ENCODE measurements at regions not wholly inside any gene's neighbourhood (a gene's known extent, or its start where the extent isn't known, plus 50 kb on each side); places are given as distances from the start of the nearest gene placed in this dataset.

DNA sequence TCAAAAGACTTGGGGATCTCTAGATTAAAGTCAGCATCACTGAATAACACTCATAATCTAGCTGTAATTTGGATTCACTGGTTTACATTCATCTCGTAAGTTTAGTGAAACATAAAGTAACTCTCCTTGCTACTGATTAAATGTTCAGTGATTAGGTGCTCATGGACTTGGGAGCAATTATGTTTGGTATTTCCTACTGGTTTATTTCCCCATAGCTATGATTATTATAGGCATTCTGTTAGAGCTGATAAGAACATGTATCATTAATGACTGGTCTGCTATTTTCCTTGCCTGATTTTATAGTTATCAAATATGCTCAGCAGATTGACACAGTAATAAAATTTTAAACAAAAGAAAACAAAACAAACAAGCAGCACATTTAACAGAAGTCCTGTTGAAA is 334.7 kb upstream of the SLC8A1 start:
- no peak for DNase-seq (ENCODE audit: low read depth in 2 of 2)

DNA sequence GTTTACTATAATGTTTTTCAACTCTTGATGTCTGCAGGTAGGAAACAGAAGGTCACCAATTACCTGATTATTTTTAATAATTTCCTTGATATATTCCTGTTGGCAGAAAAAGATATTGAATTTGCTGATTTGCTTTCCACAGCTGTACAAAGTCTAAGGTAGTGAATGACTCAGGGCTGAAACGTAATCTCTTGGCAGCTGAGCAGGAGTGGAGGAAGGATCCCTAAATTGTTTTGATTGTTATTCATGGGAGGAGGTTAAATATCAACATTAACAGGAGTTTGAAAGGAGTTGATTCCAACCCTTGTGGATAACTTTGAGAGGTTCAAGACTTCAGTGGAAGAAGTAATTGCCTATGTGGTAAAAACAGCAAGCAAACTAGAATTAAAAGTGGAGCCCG is 345.2 kb upstream of the SLC8A1 start:
- no peak for DNase-seq (ENCODE audit: low read depth in 2 of 2)

DNA sequence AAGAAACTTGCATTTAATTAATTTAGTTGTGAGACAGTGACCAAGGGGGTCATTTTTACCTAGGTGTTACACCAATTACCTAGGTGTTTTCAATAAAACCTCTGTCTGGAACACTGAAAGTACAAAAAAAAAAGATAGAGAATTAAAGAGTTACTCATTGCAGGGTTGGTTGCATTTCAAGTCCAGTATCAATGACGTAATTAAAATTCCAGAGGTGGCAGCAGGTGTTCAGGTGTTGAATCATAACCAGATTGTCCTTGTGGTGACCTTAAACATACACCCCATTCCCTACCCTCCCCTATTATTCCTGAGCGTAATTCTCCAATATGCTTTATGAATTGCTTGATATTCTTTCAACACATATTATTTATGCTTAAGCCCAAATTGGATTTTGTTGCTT is 352.0 kb upstream of the SLC8A1 start:
- no peak for DNase-seq (ENCODE audit: low read depth in 2 of 2)

DNA sequence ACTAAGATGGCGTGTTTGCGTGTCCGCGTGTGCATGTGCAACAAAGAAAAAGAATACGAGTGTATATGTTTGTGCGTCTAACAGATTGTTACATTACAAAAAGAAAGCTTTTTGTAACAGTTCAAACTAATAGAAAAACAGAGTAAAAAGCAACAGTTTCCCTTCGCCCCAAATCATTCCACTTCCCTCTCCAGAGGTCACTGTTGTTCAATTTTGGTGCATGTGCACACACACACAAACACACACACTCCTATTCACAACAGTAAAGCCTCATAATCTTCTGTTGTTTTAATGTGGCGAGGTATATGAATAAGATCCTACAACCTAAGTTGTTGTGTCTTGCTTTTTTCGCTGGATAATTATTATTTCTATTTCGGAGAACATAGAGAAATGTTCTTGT is 357.3 kb upstream of the SLC8A1 start:
- no peak for DNase-seq (ENCODE audit: low read depth in 2 of 2)

DNA sequence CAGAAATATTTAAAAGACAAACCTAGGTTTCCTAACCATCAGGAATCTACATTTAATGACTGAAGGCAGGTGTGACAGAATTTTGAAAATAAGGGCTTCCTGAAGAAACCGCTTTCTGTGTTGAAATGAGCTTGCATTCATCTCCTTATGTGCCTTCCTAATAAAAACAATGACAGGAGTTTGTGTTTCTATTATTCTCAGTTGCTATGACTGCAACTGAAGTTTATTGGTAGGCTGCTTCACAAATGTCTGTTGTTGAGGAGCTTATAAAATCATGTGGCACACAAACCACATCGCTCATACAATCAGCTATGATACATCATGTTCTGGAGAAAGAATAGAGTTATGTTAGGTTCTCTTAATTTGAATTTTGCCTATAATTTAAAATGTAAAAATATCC is 362.7 kb upstream of the SLC8A1 start:
- no peak for DNase-seq (ENCODE audit: low read depth in 2 of 2)

DNA sequence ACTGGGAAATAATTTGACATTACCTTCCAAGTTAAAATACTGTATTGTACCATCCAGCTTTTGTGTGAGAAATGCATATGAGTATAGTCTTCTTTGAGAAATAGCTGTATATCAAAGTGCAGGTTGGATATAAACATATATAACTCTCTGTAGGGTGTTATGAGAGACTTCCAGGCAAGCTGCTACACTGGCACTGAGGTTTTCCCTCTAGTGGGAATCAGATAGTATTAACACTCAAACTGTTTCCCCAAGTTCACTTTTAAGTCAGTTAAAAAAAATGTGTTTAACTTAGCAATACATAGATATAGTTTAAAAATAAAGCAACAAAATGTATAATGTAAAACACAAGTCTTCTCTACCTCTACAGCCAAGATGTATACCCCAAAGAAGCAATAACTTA is 368.4 kb upstream of the SLC8A1 start:
- DNase-seq (ENCODE audit: low read depth in 2 of 2): no peak

DNA sequence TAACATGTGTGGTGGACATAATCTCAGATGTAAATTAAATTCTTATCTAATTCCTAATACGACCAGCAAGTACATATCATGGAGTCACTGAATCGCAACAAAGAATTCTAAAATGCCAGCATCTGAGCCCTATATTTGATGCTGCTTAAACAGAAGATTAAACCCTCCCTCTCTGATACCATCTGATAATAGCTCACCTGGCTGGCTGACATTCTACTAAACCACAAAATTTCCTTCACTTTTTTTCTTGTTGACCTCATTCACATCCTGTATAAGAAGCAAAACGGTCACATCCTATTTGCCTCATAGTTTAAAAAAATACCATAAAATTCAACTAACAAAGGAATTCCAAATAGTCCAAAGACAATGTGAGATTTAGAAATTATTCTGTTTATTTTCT is 371.6 kb upstream of the SLC8A1 start:
- DNase-seq (ENCODE audit: low read depth in 2 of 2): no peak

DNA sequence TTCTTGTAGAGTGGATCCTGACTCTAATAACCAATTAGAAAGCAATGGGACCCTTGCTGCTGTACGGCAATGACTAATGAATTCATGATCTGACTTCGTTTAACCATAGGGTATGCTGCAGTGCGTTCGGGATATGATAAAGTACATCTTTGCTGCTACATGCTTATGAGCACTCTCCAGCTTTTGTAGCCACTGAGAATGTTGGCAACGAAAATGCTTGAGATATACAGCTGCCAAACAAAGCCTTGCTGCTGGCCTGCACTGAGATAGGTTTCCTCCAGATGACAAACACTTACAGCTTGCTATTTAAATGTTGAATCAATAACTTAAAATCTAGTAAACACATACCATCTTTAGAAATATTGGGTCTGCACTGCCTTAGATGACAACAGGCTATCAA is 372.4 kb upstream of the SLC8A1 start:
- DNase-seq (ENCODE audit: low read depth in 2 of 2): no peak

DNA sequence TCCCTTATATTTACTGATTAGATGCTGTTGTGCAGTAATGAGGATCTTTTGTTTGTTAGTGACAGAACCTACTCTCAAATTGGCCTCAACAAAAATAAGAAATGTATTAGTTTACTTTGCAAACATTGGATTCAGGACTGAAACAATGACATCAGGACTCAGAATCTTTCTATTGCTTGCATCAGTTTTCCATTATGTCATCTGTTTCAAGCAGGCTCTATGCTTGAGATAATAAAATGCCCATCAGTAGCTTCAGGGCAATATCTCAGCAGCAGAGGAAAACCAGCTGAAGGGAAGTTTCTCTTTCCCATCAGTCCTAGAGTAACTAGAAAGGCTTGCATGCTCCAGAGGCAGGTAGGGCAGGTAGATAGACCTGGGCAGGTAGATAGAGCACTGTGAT is 375.5 kb upstream of the SLC8A1 start:
- no peak for DNase-seq (ENCODE audit: low read depth in 2 of 2)

DNA sequence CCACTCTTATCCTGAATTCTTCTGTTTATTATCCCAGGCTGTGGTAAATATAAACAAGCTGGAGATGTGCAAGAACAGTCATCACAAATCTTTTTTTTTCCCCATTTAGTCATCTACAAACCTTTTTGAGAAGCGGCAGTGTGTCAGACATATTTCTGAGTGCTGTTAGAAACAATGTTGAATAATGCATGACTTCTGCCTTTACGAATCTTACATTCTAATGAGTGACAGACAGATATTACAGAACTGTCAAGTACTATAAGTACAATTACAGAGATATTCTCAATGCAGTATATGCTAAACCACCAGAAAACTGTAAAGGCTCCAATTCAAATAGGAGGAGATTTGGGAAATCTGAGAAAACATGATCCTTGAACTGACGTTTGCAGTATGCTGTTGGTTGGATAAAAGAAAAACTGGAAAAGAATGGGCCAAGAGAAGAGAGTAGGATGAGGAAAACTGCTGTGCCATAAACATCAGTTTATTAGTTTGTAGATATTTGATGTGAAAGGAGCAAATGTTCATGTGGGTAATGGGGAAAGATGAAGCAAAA is 379.5 kb upstream of the SLC8A1 start:
- DNase-seq (ENCODE audit: low read depth in 2 of 2): no peak

DNA sequence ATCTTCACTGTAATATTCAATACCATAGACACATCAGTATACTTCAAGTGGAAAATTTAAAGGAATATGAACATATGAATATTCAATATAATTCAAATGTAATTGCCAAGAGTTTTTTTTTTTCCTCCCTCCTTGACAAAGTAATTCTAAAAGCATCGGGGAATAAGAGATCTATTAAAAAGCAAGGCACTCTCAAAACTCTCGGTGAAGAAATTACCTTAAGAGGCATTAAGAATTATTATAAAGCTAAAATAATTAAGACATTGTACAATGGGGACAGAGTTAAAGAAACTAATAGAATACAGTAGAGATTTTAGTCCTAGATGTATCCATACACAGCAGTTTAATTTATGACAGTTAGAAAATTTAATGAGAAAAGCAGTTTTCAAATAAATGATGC is 390.0 kb upstream of the SLC8A1 start:
- DNase-seq (ENCODE audit: low read depth in 2 of 2): no peak

DNA sequence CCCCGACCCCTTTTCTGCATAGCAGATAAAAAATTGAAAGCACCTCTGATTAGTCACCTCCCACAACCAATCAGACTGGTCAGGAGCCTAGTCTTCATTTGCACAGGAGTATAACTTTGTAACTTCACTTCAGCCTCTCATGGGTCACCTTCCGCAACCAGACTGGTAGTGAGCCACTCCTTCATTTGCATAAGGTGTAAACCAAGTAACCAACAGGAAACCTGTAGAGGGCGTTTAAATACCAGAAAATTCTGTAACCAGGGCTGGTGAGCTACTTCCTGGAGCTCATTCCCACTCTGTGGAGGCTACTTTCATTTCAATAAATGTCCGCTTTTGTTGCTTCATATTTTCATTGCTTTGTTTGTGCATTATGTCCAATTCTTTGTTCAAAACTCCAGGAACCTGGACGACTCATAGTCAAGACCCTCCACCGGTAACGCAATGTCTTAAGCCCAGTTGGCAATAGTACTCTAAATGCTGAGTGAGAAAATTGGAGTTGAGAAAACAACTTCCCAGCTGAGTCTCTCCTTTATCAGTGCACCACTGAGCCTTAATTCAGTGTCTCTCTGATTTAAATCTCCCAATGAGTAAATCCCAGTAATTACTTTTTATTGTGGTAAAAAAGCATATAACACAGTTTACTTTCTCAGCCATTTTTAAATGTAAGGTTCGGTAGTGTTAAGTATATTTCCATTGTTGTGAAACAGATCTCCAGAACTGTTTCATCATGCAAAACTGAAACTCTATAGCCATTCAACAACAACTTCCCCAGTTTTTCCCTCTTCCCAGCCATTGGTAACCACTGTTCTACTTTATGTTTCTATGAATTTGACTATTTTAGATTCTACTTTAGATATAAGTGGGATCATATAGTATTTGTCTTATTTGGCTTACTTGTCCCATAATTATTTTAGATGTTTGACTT is 392.7 kb upstream of the SLC8A1 start:
- no peak for DNase-seq (ENCODE audit: low read depth in 2 of 2)

DNA sequence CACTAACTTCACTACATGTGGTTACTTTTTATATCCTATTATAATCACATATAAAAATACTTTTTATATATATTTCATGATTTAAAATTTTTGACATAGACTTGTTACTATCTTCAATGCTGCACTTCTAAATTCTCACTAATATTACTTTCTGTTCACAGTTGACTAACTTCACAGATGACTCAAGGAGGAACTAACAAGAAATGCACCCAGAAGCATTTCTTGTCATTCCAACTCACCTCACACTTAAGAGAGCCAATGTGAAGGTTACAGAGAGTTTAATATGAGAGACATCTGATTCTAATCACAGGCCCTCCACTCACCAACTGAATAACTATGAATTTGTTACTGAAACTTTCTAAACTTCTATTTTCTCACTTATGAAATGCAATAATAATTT is 399.8 kb upstream of the SLC8A1 start:
- DNase-seq (ENCODE audit: low read depth in 2 of 2): no peak

DNA sequence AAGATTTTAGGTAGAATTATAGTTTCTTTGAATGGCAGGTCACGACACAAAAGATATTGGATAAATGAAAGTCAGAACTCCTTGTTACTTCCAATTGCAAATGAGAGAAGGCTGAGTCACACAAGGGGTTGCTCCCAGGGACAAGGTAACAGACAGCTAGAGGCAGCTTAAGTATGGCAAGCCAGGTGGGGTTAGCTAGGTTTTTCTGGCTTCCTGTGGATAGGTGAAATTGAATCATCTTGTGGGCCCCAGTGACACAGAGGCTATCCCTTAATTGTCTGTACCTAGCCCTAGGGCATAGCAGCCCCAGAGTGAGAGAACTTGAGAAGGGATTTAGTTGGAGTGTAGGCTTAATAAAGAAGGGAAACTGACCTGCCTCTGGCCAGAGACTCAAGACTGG is 407.7 kb upstream of the SLC8A1 start:
- DNase-seq (ENCODE audit: low read depth in 2 of 2): no peak

DNA sequence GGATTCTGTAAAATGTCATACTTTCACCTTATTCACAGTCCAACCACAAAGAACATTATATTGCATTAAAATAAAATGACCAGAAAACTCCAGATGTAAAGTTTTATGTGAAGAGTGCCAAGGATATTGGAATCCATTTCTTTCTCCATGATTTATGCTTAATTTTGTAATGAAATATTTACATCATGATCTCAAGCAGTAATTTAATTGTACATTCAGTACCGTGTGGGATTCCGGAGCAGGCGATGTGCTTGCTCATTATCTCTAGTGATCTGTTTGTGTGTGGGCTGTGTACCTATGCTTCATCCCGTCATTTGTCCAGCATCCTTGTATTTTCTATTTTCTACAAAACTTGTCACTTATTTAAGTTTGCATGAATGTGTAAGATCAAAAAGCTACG is 415.9 kb upstream of the SLC8A1 start:
- DNase-seq (ENCODE audit: low read depth in 2 of 2): no peak

DNA sequence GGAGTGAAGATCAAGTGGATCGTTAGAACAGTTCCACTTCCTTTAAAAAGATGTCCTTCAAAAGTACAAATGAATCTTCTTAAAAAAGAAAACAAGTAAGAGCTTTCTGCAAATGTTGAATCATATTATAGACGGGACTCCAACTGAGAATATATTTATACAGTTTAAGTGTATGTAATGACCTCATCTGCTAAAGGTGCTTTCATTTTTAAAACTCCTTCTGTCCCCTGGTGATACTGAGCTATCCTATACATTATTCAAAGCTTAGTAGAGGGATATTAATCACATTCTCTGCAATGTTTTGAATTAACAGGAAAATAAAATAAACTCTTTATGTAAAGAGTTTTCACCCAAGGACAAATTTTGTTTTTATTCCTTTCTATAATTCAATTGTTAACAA is 420.7 kb upstream of the SLC8A1 start:
- no peak for DNase-seq (ENCODE audit: low read depth in 2 of 2)

DNA sequence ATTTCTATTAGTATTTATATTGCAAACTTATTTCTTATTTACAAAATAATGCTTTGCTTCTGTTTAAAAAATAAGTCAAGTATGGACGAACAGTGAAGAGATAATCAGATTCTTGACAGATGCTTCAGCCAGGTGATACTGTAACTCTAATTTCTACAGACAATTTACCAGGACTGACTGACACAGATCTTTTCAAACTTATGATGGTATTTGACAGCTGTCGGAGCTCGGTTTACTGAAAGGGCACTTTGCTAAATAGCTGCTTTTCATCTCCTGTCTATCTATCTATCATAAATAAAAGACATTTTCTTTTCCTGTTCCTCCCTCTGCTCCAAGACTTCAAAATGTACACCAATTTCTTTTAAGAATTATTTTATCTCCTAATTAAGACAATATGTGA is 422.5 kb upstream of the SLC8A1 start:
- no peak for DNase-seq (ENCODE audit: low read depth in 2 of 2)

DNA sequence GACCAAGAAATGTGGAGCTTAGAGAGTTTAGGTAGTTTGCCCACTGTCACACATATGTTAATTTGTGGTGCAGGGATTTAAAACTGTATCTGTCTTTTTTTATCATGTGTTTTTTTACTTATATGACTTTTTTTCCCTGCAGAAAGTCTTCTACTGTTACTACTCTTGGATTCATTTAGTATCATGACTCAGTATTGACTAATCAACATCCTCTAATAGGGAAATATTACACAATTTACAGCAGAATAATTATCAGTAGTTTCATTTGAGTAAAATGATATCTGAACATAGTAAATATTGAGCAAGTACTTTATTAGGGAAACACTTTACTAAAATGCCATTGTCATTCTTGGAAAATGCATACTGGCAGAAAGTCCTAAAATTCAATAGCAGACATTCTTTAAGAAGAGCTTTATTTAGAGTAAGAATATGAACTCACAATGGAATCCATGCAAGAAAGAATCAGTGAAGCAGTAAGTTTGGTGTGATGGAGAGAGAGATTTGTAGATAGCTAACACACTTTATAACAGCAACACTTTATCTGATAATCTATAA is 425.9 kb upstream of the SLC8A1 start:
- no peak for DNase-seq (ENCODE audit: low read depth in 2 of 2)

DNA sequence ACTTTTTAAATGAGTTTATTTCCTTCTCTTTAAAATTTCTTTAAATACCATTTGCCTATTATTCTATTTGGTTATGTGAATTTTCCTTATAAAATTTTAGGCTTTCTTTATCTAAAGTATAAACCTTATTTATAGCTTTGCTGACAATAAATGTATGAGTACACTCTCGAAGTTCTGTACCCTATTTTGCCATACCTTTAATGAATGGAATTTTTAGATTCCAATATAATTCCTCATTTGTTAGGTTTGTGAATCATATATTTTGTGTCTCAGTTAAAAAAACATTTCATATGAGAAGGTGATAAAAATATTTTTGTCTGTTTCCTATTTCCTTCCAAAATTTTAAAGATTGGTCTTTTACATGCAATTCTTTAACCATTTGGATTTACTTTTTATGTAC is 427.4 kb upstream of the SLC8A1 start:
- DNase-seq (ENCODE audit: low read depth in 2 of 2): no peak

DNA sequence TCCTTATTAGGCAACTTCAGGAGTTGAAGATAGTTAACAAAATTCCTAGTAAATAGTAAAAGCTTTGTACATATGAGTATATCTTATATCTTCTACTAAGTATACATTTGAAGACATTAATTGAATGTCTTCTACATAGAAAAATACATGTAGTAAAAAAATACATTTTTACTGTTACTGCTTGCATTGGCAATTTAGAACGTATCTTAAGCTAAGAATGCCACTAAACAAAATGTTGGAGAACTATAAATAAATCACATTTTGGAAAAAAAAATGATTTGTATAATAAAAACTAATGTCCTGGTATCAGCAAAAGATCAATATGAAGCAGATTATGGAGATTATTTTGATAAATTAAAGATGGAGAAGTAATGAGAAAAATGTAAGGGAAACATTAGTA is 434.2 kb upstream of the SLC8A1 start:
- DNase-seq (ENCODE audit: low read depth in 2 of 2): no peak

DNA sequence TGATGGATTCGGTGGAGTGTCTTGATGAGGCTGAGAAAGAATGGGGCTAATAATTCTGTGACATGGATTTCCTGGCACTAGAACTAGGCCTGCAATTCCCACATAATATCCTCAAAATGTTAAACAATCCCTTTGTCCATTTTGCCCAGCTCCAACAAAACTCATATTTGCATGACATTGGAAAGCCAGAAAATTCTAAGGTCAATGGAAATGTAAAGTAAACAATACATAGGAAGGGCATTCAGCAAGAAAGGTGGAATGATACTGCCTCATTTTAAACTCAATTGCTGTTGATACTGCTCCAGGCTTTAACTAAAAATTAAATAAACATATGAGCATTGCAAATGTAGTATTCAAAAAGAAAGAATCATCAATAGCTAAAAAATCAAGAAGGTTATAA is 434.8 kb upstream of the SLC8A1 start:
- DNase-seq (ENCODE audit: low read depth in 2 of 2): no peak

DNA sequence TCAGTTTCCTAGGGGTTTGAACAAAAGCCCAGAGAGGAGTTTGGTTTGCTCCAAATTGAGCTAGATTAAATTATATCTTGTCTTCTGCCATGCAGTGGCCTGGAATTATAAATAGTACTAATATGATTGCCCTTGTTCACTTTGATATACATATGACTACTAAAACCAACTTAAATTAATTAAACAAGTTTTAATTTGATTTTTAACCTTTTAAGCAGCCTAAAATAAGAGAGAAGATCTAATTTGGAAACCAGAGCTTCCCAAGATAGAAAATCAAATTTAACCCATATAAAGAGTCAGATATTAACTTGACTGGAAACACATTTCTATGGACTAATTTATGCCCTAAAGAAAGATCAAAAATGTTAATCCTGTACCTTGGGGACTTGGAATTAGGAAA is 444.5 kb upstream of the SLC8A1 start:
- DNase-seq (ENCODE audit: low read depth in 2 of 2): no peak

DNA sequence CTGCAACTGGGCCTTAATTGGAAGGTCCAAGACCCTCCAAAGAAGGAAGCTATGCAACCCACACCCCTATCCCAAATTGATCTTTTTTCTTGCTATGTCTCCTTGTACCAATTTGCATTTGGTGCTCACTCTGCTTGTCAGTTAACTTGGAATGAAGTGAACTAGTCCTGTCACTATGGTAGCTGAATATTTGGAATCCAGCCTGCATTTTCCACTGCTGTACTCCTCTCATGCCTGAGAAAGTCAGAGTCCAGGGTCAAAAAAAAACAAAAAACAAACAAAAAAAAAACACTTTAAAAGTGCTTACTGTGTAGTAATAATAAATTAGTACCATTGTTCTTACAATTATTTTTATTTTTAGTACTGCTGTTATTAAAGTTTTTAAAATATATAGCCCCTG is 462.8 kb upstream of the SLC8A1 start:
- DNase-seq (ENCODE audit: low read depth in 2 of 2): no peak
